HG03571 (cell line): ENCODE measurements at regions not wholly inside any gene's neighbourhood (a gene's known extent, or its start where the extent isn't known, plus 50 kb on each side); places are given as distances from the start of the nearest gene placed in this dataset.

Experiments used
- ATAC-seq: cut with Tn5 transposase; IDR thresholded peaks from one replicate; pipeline ENCODE4 v1.9.1; 2021; ENCODE audit not compliant: unreplicated experiment

- ATAC-seq = no peak
Observed at GRCh38 chr15:92565351-92566125, 90.0 kb downstream of the FAM174B start.

- ATAC-seq = no peak
Observed at GRCh38 chr15:92561754-92562153, 93.8 kb downstream of the FAM174B start.

- ATAC-seq = no peak
Observed at GRCh38 chr15:92553317-92553716, 102.3 kb downstream of the FAM174B start.

- no peak for ATAC-seq
Observed at GRCh38 chr15:92545996-92546395, 109.6 kb downstream of the FAM174B start.

GRCh38 chr15:92541291-92542200 is 114.0 kb downstream of the FAM174B start:
- ATAC-seq = no peak

- no peak for ATAC-seq
Observed at GRCh38 chr15:92538115-92538514, 117.5 kb downstream of the FAM174B start.

- ATAC-seq = no peak
Observed at GRCh38 chr15:92533298-92533697, 122.3 kb downstream of the FAM174B start.

GRCh38 chr15:92531406-92531805 is 124.2 kb downstream of the FAM174B start:
- no peak for ATAC-seq

- ATAC-seq = no peak
Observed at GRCh38 chr15:92528736-92529135, 126.8 kb downstream of the FAM174B start.

GRCh38 chr15:92527197-92527596 is 128.4 kb downstream of the FAM174B start:
- ATAC-seq = no peak

- no peak for ATAC-seq
Observed at GRCh38 chr15:92525758-92526245, 129.8 kb downstream of the FAM174B start.

GRCh38 chr15:92524874-92525565 is 130.6 kb downstream of the FAM174B start:
- ATAC-seq = no peak

- no peak for ATAC-seq
Observed at GRCh38 chr15:92524161-92524560, 130.5 kb downstream of the ST8SIA2 start.

GRCh38 chr15:92523176-92523575 is 129.5 kb downstream of the ST8SIA2 start:
- no peak for ATAC-seq

- peak; percentile 82 for ATAC-seq
Observed at GRCh38 chr15:92521624-92522008, 127.9 kb downstream of the ST8SIA2 start.

GRCh38 chr15:92520914-92521623 is 127.4 kb downstream of the ST8SIA2 start:
- peak; percentile 53 for ATAC-seq

GRCh38 chr15:92519709-92520108 is 126.0 kb downstream of the ST8SIA2 start:
- no peak for ATAC-seq
